Pancreas (tissue), 10 donors: ENCODE measurements at regions not wholly inside any gene's neighbourhood (a gene's known extent, or its start where the extent isn't known, plus 50 kb on each side); places are given as distances from the start of the nearest gene placed in this dataset.
A peak's percentile ranks its signal among the peaks of the same experiment; 100 is the strongest.

ENCODE experiments used
- ATAC-seq, 4 donors: fragments of 200-7000 bp; cut with Tn5 transposase; one replicate each; pipeline versions ENCODE4 v1.8.0 to v1.9.1; 2020; ENCODE audit warnings: mild to moderate bottlenecking in 4 of 4, moderate library complexity in 4 of 4
- DNase-seq, 6 donors: peaks; one replicate each; pipeline ENCODE4 v3.0.0-alpha.2; 2020
- FAIRE-seq: peaks from 2 replicates; lab custom pipeline; 2012; peaks lifted over from hg19 to GRCh38; lab: Jason Lieb, UNC
- H3K27ac ChIP-seq, 4 donors: fragments of 200-600 bp; sonication (generic); 1 replicate in 3 of 4; 2 replicates in 1 of 4; pipeline versions ENCODE4 v1.5.0 to v1.8.0; 2020
- H3K27me3 ChIP-seq, 4 donors: fragments of 200-600 bp; one replicate each; pipeline ENCODE4 v1.8.0; 2021
- H3K36me3 ChIP-seq, 3 donors: fragments of 200-600 bp; sonication (generic) in 1 of 3; one replicate each; pipeline versions ENCODE4 v1.5.0 to v1.8.0; 2020 to 2021
- H3K4me1 ChIP-seq, 3 donors: fragments of 200-600 bp; one replicate each; pipeline ENCODE4 v1.8.0; 2021
- H3K4me3 ChIP-seq, 4 donors: fragments of 200-600 bp; sonication (generic) in 2 of 4; one replicate each; pipeline versions ENCODE4 v1.5.0 to v1.8.0; 2020 to 2021
- H3K9me3 ChIP-seq, 4 donors: fragments of 200-600 bp; one replicate each; pipeline ENCODE4 v1.8.0; 2021
- CTCF ChIP-seq, 4 donors: fragments of 200-600 bp; sonication (generic) in 3 of 4; IDR thresholded peaks; one replicate each; pipeline versions ENCODE4 v1.5.0 to v1.8.0; 2021; ENCODE audit warnings: antibody characterized with exemption in 4 of 4
- WGBS, 2 donors: extraction: QIAGEN DNeasy Blood & Tissue Kit; methylation state at CpG; one replicate each; pipeline ENCODE4 v1.1.7; 2013; 5-methylcytosine and 5-hydroxymethylcytosine counted together
- intact Hi-C, 3 donors: fragments of 100-400 bp; cut with DNase I; formaldehyde crosslinking; loops; one replicate each; pipeline versions ENCODE4 v1.11.1 to v1.14.2; 2022
- donor health status: healthy with polysubstance abuse.
- donor health status: DM: no; HTN: no; CAD: no; lungs with moderate emphysema.
- donor health status: DM: no; HTN: no; CAD: no.
- donor health status: control.
- donor health status: control.
- donor health status: Bipolar disorder and iron deficiency.
- donor health status: DM: yes; HTN: yes; CAD: no.
- donor health status: DM: no; HTN: no; CAD: no.
- donor health status: DM: no; HTN: no; CAD: no.
- donor health status: DM: yes; HTN: yes; CAD: no.

GRCh38 chr17:68794636-68795434 is 160.4 kb downstream of the ABCA8 start:
- FAIRE-seq (no peak), DNase-seq (no peak), ATAC-seq (peak in 3 of 4 donors; percentile 58 to 74 (median 61))
- peak in 1 of 4 donors; percentile 15 for TF ChIP-seq CTCF (IDR thresholded peaks at IDR 0.05)
- peak overlapping the region in 2 of 4 donors; percentile 47 to 62 for H3K27ac ChIP-seq
- H3K4me1 ChIP-seq, result peaks cover 0 to 15% (median 7%) of the 10 kb centered on the region in 3 donors
- peak overlapping the region in 1 of 4 donors; percentile 0 for H3K4me3 ChIP-seq
- no peaks in the 10 kb centered on the region for H3K36me3 ChIP-seq
- no peaks in the 10 kb centered on the region for H3K27me3 ChIP-seq
- no peaks in the 10 kb centered on the region for H3K9me3 ChIP-seq
- intact Hi-C loops, result no loop called here
- WGBS, 2 donors, result 44 to 49% methylated on average over 5 of the region's 5 CpGs

GRCh38 chr17:68792873-68793272 is 162.3 kb downstream of the ABCA8 start:
- Histone ChIP-seq H3K36me3 (no peaks in the 10 kb centered on the region), H3K27ac (no peak overlapping the region), H3K9me3 (no peaks in the 10 kb centered on the region), H3K4me3 (no peak overlapping the region), H3K27me3 (no peaks in the 10 kb centered on the region), H3K4me1 (peaks cover 0 to 15% (median 7%) of the 10 kb centered on the region in 3 donors)
- intact Hi-C loops, result no loop called here
- no peak for FAIRE-seq
- WGBS, 2 donors, result 20 to 29% methylated on average over 2 of the region's 2 CpGs
- TF ChIP-seq CTCF (IDR thresholded peaks at IDR 0.05), result no peak
- ATAC-seq, result no peak
- DNase-seq, result no peak

- Histone ChIP-seq H3K4me1 (peaks cover 0 to 15% (median 7%) of the 10 kb centered on the region in 3 donors), H3K4me3 (no peak overlapping the region), H3K27me3 (no peaks in the 10 kb centered on the region), H3K36me3 (no peaks in the 10 kb centered on the region), H3K27ac (no peak overlapping the region), H3K9me3 (no peaks in the 10 kb centered on the region)
- WGBS, 2 donors, result 58 to 61% methylated on average over 3 of the region's 3 CpGs
- intact Hi-C loops, result no loop called here
- no peak for TF ChIP-seq CTCF (IDR thresholded peaks at IDR 0.05)
- ATAC-seq, result no peak
- no peak for FAIRE-seq
- no peak for DNase-seq
Observed at GRCh38 chr17:68792042-68792685, 163.0 kb downstream of the ABCA8 start.

GRCh38 chr17:68790931-68791330 is 164.3 kb downstream of the ABCA8 start:
- Histone ChIP-seq H3K4me1 (peaks cover 0 to 15% (median 7%) of the 10 kb centered on the region in 3 donors), H3K36me3 (no peaks in the 10 kb centered on the region), H3K27me3 (no peaks in the 10 kb centered on the region), H3K9me3 (no peaks in the 10 kb centered on the region), H3K27ac (no peak overlapping the region), H3K4me3 (no peak overlapping the region)
- no peak for DNase-seq
- 71 to 73% methylated on average over 6 of the region's 6 CpGs for WGBS, 2 donors
- no peak for TF ChIP-seq CTCF (IDR thresholded peaks at IDR 0.05)
- ATAC-seq, result peak in 1 of 4 donors; percentile 16
- FAIRE-seq, result no peak
- intact Hi-C loops, result no loop called here
